HEK293 (cell line): ENCODE measurements at regions not wholly inside any gene's neighbourhood (a gene's known extent, or its start where the extent isn't known, plus 50 kb on each side); places are given as distances from the start of the nearest gene placed in this dataset.

Experiments
- CTCF ChIA-PET: fragments of 350-600 bp; formaldehyde crosslinking; extraction: SDS; loops from one replicate; lab custom pipeline; 2021; ENCODE audit warnings: antibody characterized with exemption; lab: Yijun Ruan, JAX
- POLR2A ChIA-PET: fragments of 300-600 bp; formaldehyde crosslinking; extraction: SDS; loops from one replicate; lab custom pipeline; 2020; ENCODE audit warnings: antibody characterized with exemption, inconsistent platforms; lab: Yijun Ruan, JAX
- H3K27ac ChIP-seq: fragments of 200-500 bp; sonication (Bioruptor generic); 2 replicates; pipeline ENCODE4 v1.5.1; 2014; ENCODE audit warnings: low read depth, low read length, control low read depth, inconsistent platforms; ENCODE audit errors: extremely low read depth
- H3K36me3 ChIP-seq, 2 experiments: fragments of 200-500 bp in 1 of 2; sonication (Bioruptor generic) in 1 of 2; 1 replicate in 1 of 2; 2 replicates in 1 of 2; pipeline ENCODE4 v1.5.1; 2014 to 2017; ENCODE audit warnings: inconsistent platforms in 2 of 2, low read length in 2 of 2; ENCODE audit not compliant: control insufficient read depth in 2 of 2, insufficient read depth in 1 of 2
- H3K4me1 ChIP-seq: fragments of 200-500 bp; sonication (Bioruptor generic); 2 replicates; pipeline ENCODE4 v1.5.1; 2014; ENCODE audit warnings: mild to moderate bottlenecking, low read length, inconsistent platforms; ENCODE audit not compliant: control insufficient read depth, insufficient read depth
- H3K4me3 ChIP-seq: 2 replicates; pipeline ENCODE4 v1.5.1; 2011; ENCODE audit warnings: low read depth, mild to moderate bottlenecking, control low read depth, low read length, moderate library complexity
- H3K9me3 ChIP-seq: fragments of 200-500 bp; sonication (Bioruptor generic); 2 replicates; pipeline ENCODE4 v1.5.1; 2014; ENCODE audit warnings: low read depth, low read length, inconsistent platforms; ENCODE audit not compliant: control insufficient read depth, insufficient read depth
- KLF7 ChIP-seq: fragments of 450-650 bp; formaldehyde crosslinking; IDR thresholded peaks from 2 replicates; pipeline ENCODE4 v1.5.1; 2016; ENCODE audit warnings: missing biosample characterization, missing genetic modification characterization, borderline replicate concordance
- MZF1 ChIP-seq: fragments of 450-650 bp; formaldehyde crosslinking; IDR thresholded peaks from 2 replicates; pipeline ENCODE4 v1.5.1; 2017; ENCODE audit warnings: missing biosample characterization, missing genetic modification characterization, borderline replicate concordance
- ZIC2 ChIP-seq: fragments of 450-650 bp; formaldehyde crosslinking; IDR thresholded peaks from 2 replicates; pipeline ENCODE4 v1.5.1; 2016; ENCODE audit warnings: missing biosample characterization, missing genetic modification characterization
- ZNF10 ChIP-seq: fragments of 450-650 bp; formaldehyde crosslinking; IDR thresholded peaks from 2 replicates; pipeline ENCODE4 v1.5.1; 2017; ENCODE audit warnings: missing biosample characterization, missing genetic modification characterization
- ZNF155 ChIP-seq: fragments of 450-650 bp; formaldehyde crosslinking; IDR thresholded peaks from 2 replicates; pipeline ENCODE4 v1.5.1; 2016; ENCODE audit warnings: missing biosample characterization, missing genetic modification characterization
- ZNF169 ChIP-seq: fragments of 450-650 bp; formaldehyde crosslinking; IDR thresholded peaks from 2 replicates; pipeline ENCODE4 v1.5.1; 2016; ENCODE audit warnings: missing biosample characterization, missing genetic modification characterization
- ZNF19 ChIP-seq: fragments of 450-650 bp; formaldehyde crosslinking; IDR thresholded peaks from 2 replicates; pipeline ENCODE4; 2016; ENCODE audit warnings: missing biosample characterization, missing genetic modification characterization, low read depth
- ZNF341 ChIP-seq: fragments of 450-650 bp; formaldehyde crosslinking; IDR thresholded peaks from 2 replicates; pipeline ENCODE4; 2016; ENCODE audit warnings: low read depth, missing biosample characterization, missing genetic modification characterization
- ZNF514 ChIP-seq: fragments of 450-650 bp; formaldehyde crosslinking; IDR thresholded peaks from 2 replicates; pipeline ENCODE4 v1.5.1; 2016; ENCODE audit warnings: missing biosample characterization, missing genetic modification characterization
- ZNF558 ChIP-seq: fragments of 450-650 bp; formaldehyde crosslinking; IDR thresholded peaks from 2 replicates; pipeline ENCODE4 v1.5.1; 2016; ENCODE audit warnings: missing biosample characterization, missing genetic modification characterization
- ZNF747 ChIP-seq: fragments of 450-650 bp; formaldehyde crosslinking; IDR thresholded peaks from 2 replicates; pipeline ENCODE4 v1.5.1; 2016; ENCODE audit warnings: missing biosample characterization, missing genetic modification characterization
- ZNF792 ChIP-seq: fragments of 450-650 bp; formaldehyde crosslinking; IDR thresholded peaks from 2 replicates; pipeline ENCODE4 v1.5.1; 2016; ENCODE audit warnings: missing biosample characterization, missing genetic modification characterization
- ZNF830 ChIP-seq: fragments of 450-650 bp; IDR thresholded peaks from 2 replicates; pipeline ENCODE4 v1.5.0; 2018; ENCODE audit warnings: missing biosample characterization, missing genetic modification characterization, low read depth, mild to moderate bottlenecking, moderate library complexity
- ZSCAN16 ChIP-seq: fragments of 450-650 bp; formaldehyde crosslinking; IDR thresholded peaks from 2 replicates; pipeline ENCODE4 v1.5.1; 2016; ENCODE audit warnings: missing biosample characterization, missing genetic modification characterization
- TF ChIP-seq, protein P1 (sequence below): fragments of 450-650 bp; formaldehyde crosslinking; IDR thresholded peaks from 2 replicates; pipeline ENCODE4 v1.5.1; 2017; ENCODE audit warnings: missing biosample characterization, missing genetic modification characterization
- TF ChIP-seq, protein P2 (sequence below): fragments of 450-650 bp; formaldehyde crosslinking; IDR thresholded peaks from 2 replicates; pipeline ENCODE4 v1.5.1; 2016; ENCODE audit warnings: missing biosample characterization, missing genetic modification characterization
- TF ChIP-seq, protein P3 (sequence below): fragments of 450-650 bp; formaldehyde crosslinking; IDR thresholded peaks from 2 replicates; pipeline ENCODE4 v1.5.1; 2016; ENCODE audit warnings: missing biosample characterization, missing genetic modification characterization, borderline replicate concordance
- TF ChIP-seq, protein P4 (sequence below): fragments of 450-650 bp; formaldehyde crosslinking; IDR thresholded peaks from 2 replicates; pipeline ENCODE4 v1.5.1; 2016; ENCODE audit warnings: missing biosample characterization, missing genetic modification characterization
- TF ChIP-seq, protein P5 (sequence below): fragments of 450-650 bp; formaldehyde crosslinking; IDR thresholded peaks from 2 replicates; pipeline ENCODE4 v1.5.1; 2016; ENCODE audit warnings: missing biosample characterization, missing genetic modification characterization, borderline replicate concordance
- TF ChIP-seq, protein P6 (sequence below): fragments of 450-650 bp; formaldehyde crosslinking; IDR thresholded peaks from 2 replicates; pipeline ENCODE4; 2016; ENCODE audit warnings: missing biosample characterization, missing genetic modification characterization
- TF ChIP-seq, protein P7 (sequence below): fragments of 450-650 bp; formaldehyde crosslinking; IDR thresholded peaks from 2 replicates; pipeline ENCODE4 v1.5.1; 2016; ENCODE audit warnings: missing biosample characterization, missing genetic modification characterization

DNA sequence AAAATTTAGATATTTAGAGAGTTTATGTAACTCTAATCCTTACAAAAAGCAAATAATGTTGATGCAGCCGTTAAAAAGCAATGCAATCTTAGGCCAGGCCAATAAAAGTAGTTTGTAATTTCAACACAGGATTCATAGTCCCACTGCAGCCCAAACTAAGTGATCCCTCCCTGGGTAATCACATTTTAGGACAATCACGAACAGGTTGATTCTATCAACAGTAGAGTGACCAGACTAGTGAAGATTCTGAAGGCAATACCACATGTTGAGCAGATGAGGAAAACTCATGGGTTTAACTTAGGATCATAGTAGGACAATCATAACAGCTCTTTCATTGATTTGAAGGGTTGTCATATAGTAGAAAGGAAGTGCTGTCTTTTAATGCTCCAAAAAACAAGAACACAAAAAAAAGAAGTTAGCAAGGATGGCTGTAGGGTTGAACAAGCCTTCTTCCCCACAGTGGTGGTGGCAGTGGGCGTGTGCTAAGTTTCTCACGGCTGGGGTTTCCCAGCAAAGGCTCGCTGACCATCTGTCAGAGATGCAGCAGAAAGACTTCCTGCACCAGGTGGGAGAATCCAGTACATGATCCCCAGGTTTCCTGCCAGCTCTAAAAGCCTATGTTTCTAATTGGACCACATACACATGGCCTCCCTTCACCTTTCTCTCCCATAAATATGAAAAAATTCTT, 212.2 kb downstream of the CHRM2 start:
- ChIA-PET CTCF (no interaction called here), POLR2A (no interaction called here)
- no peak overlapping the region for H3K27ac ChIP-seq
- TF ChIP-seq ZNF19: no peak
- TF ChIP-seq ZNF341 (tag by site-specific recombination): no peak
- TF ChIP-seq ZNF514 (tag by site-specific recombination): no peak
- TF ChIP-seq, protein P1, sequence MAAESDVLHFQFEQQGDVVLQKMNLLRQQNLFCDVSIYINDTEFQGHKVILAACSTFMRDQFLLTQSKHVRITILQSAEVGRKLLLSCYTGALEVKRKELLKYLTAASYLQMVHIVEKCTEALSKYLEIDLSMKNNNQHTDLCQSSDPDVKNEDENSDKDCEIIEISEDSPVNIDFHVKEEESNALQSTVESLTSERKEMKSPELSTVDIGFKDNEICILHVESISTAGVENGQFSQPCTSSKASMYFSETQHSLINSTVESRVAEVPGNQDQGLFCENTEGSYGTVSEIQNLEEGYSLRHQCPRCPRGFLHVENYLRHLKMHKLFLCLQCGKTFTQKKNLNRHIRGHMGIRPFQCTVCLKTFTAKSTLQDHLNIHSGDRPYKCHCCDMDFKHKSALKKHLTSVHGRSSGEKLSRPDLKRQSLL (tag by site-specific recombination): no peak
- no peak for TF ChIP-seq MZF1 (tag by site-specific recombination)
- TF ChIP-seq ZNF10: no peak
- no peak for TF ChIP-seq ZNF747 (tag by site-specific recombination)
- TF ChIP-seq ZNF792 (tag by site-specific recombination): no peak
- TF ChIP-seq ZNF169 (tag by site-specific recombination): no peak
- TF ChIP-seq KLF7 (tag by site-specific recombination): no peak
- TF ChIP-seq ZSCAN16 (tag by site-specific recombination): no peak
- TF ChIP-seq, protein P2, sequence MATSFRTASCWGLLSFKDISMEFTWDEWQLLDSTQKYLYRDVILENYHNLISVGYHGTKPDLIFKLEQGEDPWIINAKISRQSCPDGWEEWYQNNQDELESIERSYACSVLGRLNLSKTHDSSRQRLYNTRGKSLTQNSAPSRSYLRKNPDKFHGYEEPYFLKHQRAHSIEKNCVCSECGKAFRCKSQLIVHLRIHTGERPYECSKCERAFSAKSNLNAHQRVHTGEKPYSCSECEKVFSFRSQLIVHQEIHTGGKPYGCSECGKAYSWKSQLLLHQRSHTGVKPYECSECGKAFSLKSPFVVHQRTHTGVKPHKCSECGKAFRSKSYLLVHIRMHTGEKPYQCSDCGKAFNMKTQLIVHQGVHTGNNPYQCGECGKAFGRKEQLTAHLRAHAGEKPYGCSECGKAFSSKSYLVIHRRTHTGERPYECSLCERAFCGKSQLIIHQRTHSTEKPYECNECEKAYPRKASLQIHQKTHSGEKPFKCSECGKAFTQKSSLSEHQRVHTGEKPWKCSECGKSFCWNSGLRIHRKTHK (tag by site-specific recombination): no peak
- TF ChIP-seq ZIC2 (tag by site-specific recombination): no peak
- H3K4me3 ChIP-seq: no peak overlapping the region
- no peaks in the 10 kb centered on the region for H3K36me3 ChIP-seq
- no peaks in the 10 kb centered on the region for H3K4me1 ChIP-seq
- no peaks in the 10 kb centered on the region for H3K9me3 ChIP-seq

DNA sequence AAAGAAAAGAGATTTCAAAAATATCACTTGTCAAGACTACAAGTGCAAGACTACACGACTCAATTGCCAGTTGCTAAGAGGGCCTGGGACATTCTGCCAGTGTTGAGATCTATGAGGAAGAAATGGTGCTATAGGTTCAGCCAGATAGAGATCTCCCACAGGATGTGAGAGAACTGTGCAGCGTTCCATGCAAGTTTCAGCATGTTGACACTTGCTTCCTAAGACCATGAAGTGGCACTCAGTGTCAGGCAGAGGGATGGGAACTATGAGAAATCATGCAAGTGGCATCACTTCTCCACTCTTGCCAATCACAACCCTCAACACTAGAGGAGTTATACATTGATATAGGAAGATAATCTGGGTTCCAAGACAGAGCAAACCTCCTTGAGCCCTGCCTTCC, 210.3 kb downstream of the CHRM2 start:
- Histone ChIP-seq H3K4me3 (no peak overlapping the region), H3K27ac (no peak overlapping the region), H3K36me3 (no peaks in the 10 kb centered on the region), H3K4me1 (no peaks in the 10 kb centered on the region), H3K9me3 (no peaks in the 10 kb centered on the region)
- ChIA-PET CTCF (no interaction called here), POLR2A (no interaction called here)
- no peak for TF ChIP-seq ZNF169 (tag by site-specific recombination)
- TF ChIP-seq, protein P3, sequence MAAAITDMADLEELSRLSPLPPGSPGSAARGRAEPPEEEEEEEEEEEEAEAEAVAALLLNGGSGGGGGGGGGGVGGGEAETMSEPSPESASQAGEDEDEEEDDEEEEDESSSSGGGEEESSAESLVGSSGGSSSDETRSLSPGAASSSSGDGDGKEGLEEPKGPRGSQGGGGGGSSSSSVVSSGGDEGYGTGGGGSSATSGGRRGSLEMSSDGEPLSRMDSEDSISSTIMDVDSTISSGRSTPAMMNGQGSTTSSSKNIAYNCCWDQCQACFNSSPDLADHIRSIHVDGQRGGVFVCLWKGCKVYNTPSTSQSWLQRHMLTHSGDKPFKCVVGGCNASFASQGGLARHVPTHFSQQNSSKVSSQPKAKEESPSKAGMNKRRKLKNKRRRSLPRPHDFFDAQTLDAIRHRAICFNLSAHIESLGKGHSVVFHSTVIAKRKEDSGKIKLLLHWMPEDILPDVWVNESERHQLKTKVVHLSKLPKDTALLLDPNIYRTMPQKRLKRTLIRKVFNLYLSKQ (tag by site-specific recombination): no peak
- TF ChIP-seq, protein P4, sequence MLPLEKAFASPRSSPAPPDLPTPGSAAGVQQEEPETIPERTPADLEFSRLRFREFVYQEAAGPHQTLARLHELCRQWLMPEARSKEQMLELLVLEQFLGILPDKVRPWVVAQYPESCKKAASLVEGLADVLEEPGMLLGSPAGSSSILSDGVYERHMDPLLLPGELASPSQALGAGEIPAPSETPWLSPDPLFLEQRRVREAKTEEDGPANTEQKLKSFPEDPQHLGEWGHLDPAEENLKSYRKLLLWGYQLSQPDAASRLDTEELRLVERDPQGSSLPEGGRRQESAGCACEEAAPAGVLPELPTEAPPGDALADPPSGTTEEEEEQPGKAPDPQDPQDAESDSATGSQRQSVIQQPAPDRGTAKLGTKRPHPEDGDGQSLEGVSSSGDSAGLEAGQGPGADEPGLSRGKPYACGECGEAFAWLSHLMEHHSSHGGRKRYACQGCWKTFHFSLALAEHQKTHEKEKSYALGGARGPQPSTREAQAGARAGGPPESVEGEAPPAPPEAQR: no peak
- TF ChIP-seq, protein P5, sequence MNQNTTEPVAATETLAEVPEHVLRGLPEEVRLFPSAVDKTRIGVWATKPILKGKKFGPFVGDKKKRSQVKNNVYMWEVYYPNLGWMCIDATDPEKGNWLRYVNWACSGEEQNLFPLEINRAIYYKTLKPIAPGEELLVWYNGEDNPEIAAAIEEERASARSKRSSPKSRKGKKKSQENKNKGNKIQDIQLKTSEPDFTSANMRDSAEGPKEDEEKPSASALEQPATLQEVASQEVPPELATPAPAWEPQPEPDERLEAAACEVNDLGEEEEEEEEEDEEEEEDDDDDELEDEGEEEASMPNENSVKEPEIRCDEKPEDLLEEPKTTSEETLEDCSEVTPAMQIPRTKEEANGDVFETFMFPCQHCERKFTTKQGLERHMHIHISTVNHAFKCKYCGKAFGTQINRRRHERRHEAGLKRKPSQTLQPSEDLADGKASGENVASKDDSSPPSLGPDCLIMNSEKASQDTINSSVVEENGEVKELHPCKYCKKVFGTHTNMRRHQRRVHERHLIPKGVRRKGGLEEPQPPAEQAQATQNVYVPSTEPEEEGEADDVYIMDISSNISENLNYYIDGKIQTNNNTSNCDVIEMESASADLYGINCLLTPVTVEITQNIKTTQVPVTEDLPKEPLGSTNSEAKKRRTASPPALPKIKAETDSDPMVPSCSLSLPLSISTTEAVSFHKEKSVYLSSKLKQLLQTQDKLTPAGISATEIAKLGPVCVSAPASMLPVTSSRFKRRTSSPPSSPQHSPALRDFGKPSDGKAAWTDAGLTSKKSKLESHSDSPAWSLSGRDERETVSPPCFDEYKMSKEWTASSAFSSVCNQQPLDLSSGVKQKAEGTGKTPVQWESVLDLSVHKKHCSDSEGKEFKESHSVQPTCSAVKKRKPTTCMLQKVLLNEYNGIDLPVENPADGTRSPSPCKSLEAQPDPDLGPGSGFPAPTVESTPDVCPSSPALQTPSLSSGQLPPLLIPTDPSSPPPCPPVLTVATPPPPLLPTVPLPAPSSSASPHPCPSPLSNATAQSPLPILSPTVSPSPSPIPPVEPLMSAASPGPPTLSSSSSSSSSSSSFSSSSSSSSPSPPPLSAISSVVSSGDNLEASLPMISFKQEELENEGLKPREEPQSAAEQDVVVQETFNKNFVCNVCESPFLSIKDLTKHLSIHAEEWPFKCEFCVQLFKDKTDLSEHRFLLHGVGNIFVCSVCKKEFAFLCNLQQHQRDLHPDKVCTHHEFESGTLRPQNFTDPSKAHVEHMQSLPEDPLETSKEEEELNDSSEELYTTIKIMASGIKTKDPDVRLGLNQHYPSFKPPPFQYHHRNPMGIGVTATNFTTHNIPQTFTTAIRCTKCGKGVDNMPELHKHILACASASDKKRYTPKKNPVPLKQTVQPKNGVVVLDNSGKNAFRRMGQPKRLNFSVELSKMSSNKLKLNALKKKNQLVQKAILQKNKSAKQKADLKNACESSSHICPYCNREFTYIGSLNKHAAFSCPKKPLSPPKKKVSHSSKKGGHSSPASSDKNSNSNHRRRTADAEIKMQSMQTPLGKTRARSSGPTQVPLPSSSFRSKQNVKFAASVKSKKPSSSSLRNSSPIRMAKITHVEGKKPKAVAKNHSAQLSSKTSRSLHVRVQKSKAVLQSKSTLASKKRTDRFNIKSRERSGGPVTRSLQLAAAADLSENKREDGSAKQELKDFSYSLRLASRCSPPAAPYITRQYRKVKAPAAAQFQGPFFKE (tag by site-specific recombination): no peak
- TF ChIP-seq, protein P6, sequence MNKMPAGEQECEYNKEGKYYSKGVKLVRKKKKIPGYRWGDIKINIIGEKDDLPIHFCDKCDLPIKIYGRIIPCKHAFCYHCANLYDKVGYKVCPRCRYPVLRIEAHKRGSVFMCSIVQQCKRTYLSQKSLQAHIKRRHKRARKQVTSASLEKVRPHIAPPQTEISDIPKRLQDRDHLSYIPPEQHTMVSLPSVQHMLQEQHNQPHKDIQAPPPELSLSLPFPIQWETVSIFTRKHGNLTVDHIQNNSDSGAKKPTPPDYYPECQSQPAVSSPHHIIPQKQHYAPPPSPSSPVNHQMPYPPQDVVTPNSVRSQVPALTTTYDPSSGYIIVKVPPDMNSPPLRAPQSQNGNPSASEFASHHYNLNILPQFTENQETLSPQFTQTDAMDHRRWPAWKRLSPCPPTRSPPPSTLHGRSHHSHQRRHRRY (tag by site-specific recombination): no peak
- TF ChIP-seq ZNF558 (tag by site-specific recombination): no peak
- no peak for TF ChIP-seq ZNF830 (tag by site-specific recombination)
- TF ChIP-seq, protein P7, sequence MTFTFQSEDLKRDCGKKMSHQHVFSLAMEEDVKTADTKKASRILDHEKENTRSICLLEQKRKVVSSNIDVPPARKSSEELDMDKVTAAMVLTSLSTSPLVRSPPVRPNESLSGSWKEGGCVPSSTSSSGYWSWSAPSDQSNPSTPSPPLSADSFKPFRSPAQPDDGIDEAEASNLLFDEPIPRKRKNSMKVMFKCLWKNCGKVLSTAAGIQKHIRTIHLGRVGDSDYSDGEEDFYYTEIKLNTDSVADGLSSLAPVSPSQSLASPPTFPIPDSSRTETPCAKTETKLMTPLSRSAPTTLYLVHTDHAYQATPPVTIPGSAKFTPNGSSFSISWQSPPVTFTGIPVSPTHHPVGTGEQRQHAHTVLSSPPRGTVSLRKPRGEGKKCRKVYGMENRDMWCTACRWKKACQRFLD (tag by site-specific recombination): no peak
- TF ChIP-seq ZNF155 (tag by site-specific recombination): no peak
